Fibroblast of mammary gland (primary cell): ENCODE measurements at regions not wholly inside any gene's neighbourhood (a gene's known extent, or its start where the extent isn't known, plus 50 kb on each side); places are given as distances from the start of the nearest gene placed in this dataset.

ENCODE experiments used
- DNase-seq: peaks from one replicate; pipeline ENCODE4 v3.0.0-alpha.2; 2010; ENCODE audit warnings: low read depth
- H3K4me3 ChIP-seq: 2 replicates; pipeline ENCODE4 v1.5.1; 2011; ENCODE audit warnings: low read depth, mild to moderate bottlenecking, low read length, moderate library complexity; ENCODE audit not compliant: control insufficient read depth
- CTCF ChIP-seq: conservative IDR thresholded peaks from 2 replicates; pipeline ENCODE4 v1.5.1; 2011; ENCODE audit warnings: low read depth, low read length, inconsistent platforms; ENCODE audit not compliant: control insufficient read depth, insufficient read depth

GRCh38 chr15:96610757-96611156 is 280.3 kb downstream of the NR2F2 start:
- DNase-seq: no peak
- no peak for TF ChIP-seq CTCF
- no peak overlapping the region for H3K4me3 ChIP-seq

- TF ChIP-seq CTCF: no peak
- no peak for DNase-seq
- no peak overlapping the region for H3K4me3 ChIP-seq
These were observed 282.4 kb downstream of the NR2F2 start for GRCh38 chr15:96612917-96613316.

- H3K4me3 ChIP-seq: no peak overlapping the region
- no peak for TF ChIP-seq CTCF
- DNase-seq: no peak
These were observed 288.7 kb downstream of the NR2F2 start for GRCh38 chr15:96619174-96619573.

- DNase-seq: no peak
- TF ChIP-seq CTCF: no peak
- H3K4me3 ChIP-seq: no peak overlapping the region
These were observed 292.2 kb downstream of the NR2F2 start for GRCh38 chr15:96622714-96623113.

GRCh38 chr15:96625256-96625655 is 294.8 kb downstream of the NR2F2 start:
- H3K4me3 ChIP-seq: no peak overlapping the region
- TF ChIP-seq CTCF: no peak
- DNase-seq: no peak

GRCh38 chr15:96627031-96627568 is 296.6 kb downstream of the NR2F2 start:
- TF ChIP-seq CTCF: no peak
- H3K4me3 ChIP-seq: no peak overlapping the region
- DNase-seq: no peak

- no peak for DNase-seq
- no peak overlapping the region for H3K4me3 ChIP-seq
- TF ChIP-seq CTCF: no peak
These were observed 299.0 kb downstream of the NR2F2 start for GRCh38 chr15:96629511-96629910.
